GM19035 (cell line): ENCODE measurements at regions not wholly inside any gene's neighbourhood (a gene's known extent, or its start where the extent isn't known, plus 50 kb on each side); places are given as distances from the start of the nearest gene placed in this dataset.

Source experiments
- ATAC-seq: cut with Tn5 transposase; IDR thresholded peaks from one replicate; pipeline ENCODE4 v1.9.1; 2021; ENCODE audit not compliant: unreplicated experiment

- no peak for ATAC-seq
These were observed 143.3 kb downstream of the FTCDNL1 start for GRCh38 chr2:199707593-199708185.

- ATAC-seq, result no peak
These were observed 145.5 kb downstream of the FTCDNL1 start for GRCh38 chr2:199705538-199705937.

GRCh38 chr2:199704358-199705238 lies 146.4 kb downstream of the FTCDNL1 start:
- no peak for ATAC-seq

- ATAC-seq, result no peak
These were observed 147.8 kb downstream of the FTCDNL1 start for GRCh38 chr2:199703199-199703598.

- no peak for ATAC-seq
These were observed 153.5 kb downstream of the FTCDNL1 start for GRCh38 chr2:199697469-199697868.

GRCh38 chr2:199696048-199696447 lies 154.9 kb downstream of the FTCDNL1 start:
- ATAC-seq, result no peak

GRCh38 chr2:199693861-199694260 lies 157.1 kb downstream of the FTCDNL1 start:
- no peak for ATAC-seq

GRCh38 chr2:199692489-199692888 lies 158.5 kb downstream of the FTCDNL1 start:
- ATAC-seq, result no peak

GRCh38 chr2:199690225-199690624 lies 160.8 kb downstream of the FTCDNL1 start:
- ATAC-seq, result no peak

GRCh38 chr2:199685669-199686068 lies 165.3 kb downstream of the FTCDNL1 start:
- no peak for ATAC-seq

- ATAC-seq, result no peak
These were observed 166.2 kb downstream of the FTCDNL1 start for GRCh38 chr2:199684832-199685231.

- ATAC-seq, result no peak
These were observed 166.8 kb downstream of the FTCDNL1 start for GRCh38 chr2:199684168-199684567.

GRCh38 chr2:199682001-199682400 lies 169.0 kb downstream of the FTCDNL1 start:
- ATAC-seq, result no peak

- ATAC-seq, result no peak
These were observed 170.5 kb downstream of the FTCDNL1 start for GRCh38 chr2:199680482-199680881.

- ATAC-seq, result no peak
These were observed 171.1 kb downstream of the FTCDNL1 start for GRCh38 chr2:199679883-199680282.

- no peak for ATAC-seq
These were observed 173.1 kb downstream of the FTCDNL1 start for GRCh38 chr2:199677881-199678280.

- ATAC-seq, result no peak
These were observed 182.3 kb downstream of the FTCDNL1 start for GRCh38 chr2:199668645-199669044.

GRCh38 chr2:199663157-199663556 lies 187.8 kb downstream of the FTCDNL1 start:
- ATAC-seq, result no peak

GRCh38 chr2:199662255-199662654 lies 188.7 kb downstream of the FTCDNL1 start:
- ATAC-seq, result no peak

- no peak for ATAC-seq
These were observed 190.8 kb downstream of the FTCDNL1 start for GRCh38 chr2:199660167-199660566.

GRCh38 chr2:199659207-199659606 lies 191.8 kb downstream of the FTCDNL1 start:
- ATAC-seq, result no peak

- peak; percentile 71 for ATAC-seq
These were observed 188.7 kb upstream of the SATB2 start for GRCh38 chr2:199646439-199646838.
